ENCODE measurements at regions not wholly inside any gene's neighbourhood (a gene's known extent, or its start where the extent isn't known, plus 50 kb on each side); places are given as distances from the start of the nearest gene placed in this dataset.

GRCh38 chr10:3579845-3580244, 205.2 kb downstream of the KLF6 start:
- H3K36me3 ChIP-seq (replicated peaks in 1 of 2; ENCODE audit: control insufficient read depth in 1 of 2, insufficient read depth in 2 of 2, low read length in 1 of 2), result no peaks in the 10 kb centered on the region
- POLR2A ChIA-PET, result no interaction called here
- H3K9me2 ChIP-seq, result no peaks in the 10 kb centered on the region
- no peaks in the 10 kb centered on the region for H3K4me1 ChIP-seq (ENCODE audit: control insufficient read depth in 1 of 2, insufficient read depth in 2 of 2, low read depth in 1 of 2, low read length in 1 of 2)
- no peaks in the 10 kb centered on the region for H4K20me1 ChIP-seq (ENCODE audit: insufficient read depth)
- no peak for DNase-seq
- no peak overlapping the region for H2AFZ ChIP-seq (ENCODE audit: low read depth)
- H3K9me3 ChIP-seq, result no peaks in the 10 kb centered on the region
- H3K27ac ChIP-seq (ENCODE audit: low read depth in 2 of 2, low read length in 1 of 2), result no peak overlapping the region
- no peaks in the 10 kb centered on the region for H3F3A ChIP-seq (replicated peaks; ENCODE audit: insufficient read depth)
- H3K4me3 ChIP-seq (ENCODE audit: low read depth in 2 of 2, low read length in 1 of 2), result no peak overlapping the region
- H3K27me3 ChIP-seq (ENCODE audit: insufficient read depth), result no peaks in the 10 kb centered on the region
- TF ChIP-seq, protein P1, sequence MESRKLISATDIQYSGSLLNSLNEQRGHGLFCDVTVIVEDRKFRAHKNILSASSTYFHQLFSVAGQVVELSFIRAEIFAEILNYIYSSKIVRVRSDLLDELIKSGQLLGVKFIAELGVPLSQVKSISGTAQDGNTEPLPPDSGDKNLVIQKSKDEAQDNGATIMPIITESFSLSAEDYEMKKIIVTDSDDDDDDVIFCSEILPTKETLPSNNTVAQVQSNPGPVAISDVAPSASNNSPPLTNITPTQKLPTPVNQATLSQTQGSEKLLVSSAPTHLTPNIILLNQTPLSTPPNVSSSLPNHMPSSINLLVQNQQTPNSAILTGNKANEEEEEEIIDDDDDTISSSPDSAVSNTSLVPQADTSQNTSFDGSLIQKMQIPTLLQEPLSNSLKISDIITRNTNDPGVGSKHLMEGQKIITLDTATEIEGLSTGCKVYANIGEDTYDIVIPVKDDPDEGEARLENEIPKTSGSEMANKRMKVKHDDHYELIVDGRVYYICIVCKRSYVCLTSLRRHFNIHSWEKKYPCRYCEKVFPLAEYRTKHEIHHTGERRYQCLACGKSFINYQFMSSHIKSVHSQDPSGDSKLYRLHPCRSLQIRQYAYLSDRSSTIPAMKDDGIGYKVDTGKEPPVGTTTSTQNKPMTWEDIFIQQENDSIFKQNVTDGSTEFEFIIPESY (IDR thresholded peaks at IDR 0.05; ENCODE audit: borderline replicate concordance, low read depth), result no peak
- TF ChIP-seq EZH2phosphoT487 (IDR thresholded peaks at IDR 0.05; ENCODE audit: borderline replicate concordance, low read depth) (no peak), EP300 (IDR thresholded peaks at IDR 0.05; ENCODE audit: borderline replicate concordance in 1 of 2, low read depth in 1 of 2, low read length in 1 of 2) (no peak), SMC3 (IDR thresholded peaks at IDR 0.05; ENCODE audit: low read depth, low read length) (no peak), RCOR1 (IDR thresholded peaks at IDR 0.05; ENCODE audit: low read length) (no peak), JUND (IDR thresholded peaks at IDR 0.05) (no peak), MAX (IDR thresholded peaks at IDR 0.05; ENCODE audit: low read depth) (no peak), ELF1 (IDR thresholded peaks at IDR 0.05) (no peak), IRF3 (IDR thresholded peaks at IDR 0.05; ENCODE audit: low read depth, low read length) (no peak), FOXJ3 (CRISPR knock-in tag; IDR thresholded peaks at IDR 0.05) (no peak), RXRA (IDR thresholded peaks at IDR 0.05; ENCODE audit: borderline replicate concordance, low read depth) (no peak), TEAD4 (IDR thresholded peaks at IDR 0.05; ENCODE audit: borderline replicate concordance, insufficient read depth) (no peak), RAD21 (IDR thresholded peaks at IDR 0.05; ENCODE audit: low read length) (no peak), FOXM1 (IDR thresholded peaks at IDR 0.05; ENCODE audit: low read depth) (no peak), NFIC (IDR thresholded peaks at IDR 0.05; ENCODE audit: borderline replicate concordance) (no peak), MXI1 (IDR thresholded peaks at IDR 0.05; ENCODE audit: low read depth, low read length) (no peak), CHD2 (IDR thresholded peaks at IDR 0.05; ENCODE audit: low read length, partially characterized antibody) (no peak)
- TF ChIP-seq, protein P2, sequence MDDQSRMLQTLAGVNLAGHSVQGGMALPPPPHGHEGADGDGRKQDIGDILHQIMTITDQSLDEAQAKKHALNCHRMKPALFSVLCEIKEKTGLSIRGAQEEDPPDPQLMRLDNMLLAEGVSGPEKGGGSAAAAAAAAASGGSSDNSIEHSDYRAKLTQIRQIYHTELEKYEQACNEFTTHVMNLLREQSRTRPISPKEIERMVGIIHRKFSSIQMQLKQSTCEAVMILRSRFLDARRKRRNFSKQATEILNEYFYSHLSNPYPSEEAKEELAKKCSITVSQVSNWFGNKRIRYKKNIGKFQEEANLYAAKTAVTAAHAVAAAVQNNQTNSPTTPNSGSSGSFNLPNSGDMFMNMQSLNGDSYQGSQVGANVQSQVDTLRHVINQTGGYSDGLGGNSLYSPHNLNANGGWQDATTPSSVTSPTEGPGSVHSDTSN (IDR thresholded peaks at IDR 0.05), result no peak
- 52% methylated on average over 3 of the region's 3 CpGs for WGBS (ENCODE audit: low lambda C conversion rate)
- H3K9ac ChIP-seq, result no peak overlapping the region
- no peak overlapping the region for H3K4me2 ChIP-seq
- no peaks in the 10 kb centered on the region for H3K79me2 ChIP-seq (ENCODE audit: insufficient read depth)
- CTCF ChIA-PET, result no interaction called here

All from SK-N-SH (cell line).